HG02852 (cell line): ENCODE measurements at regions not wholly inside any gene's neighbourhood (a gene's known extent, or its start where the extent isn't known, plus 50 kb on each side); places are given as distances from the start of the nearest gene placed in this dataset.

ENCODE experiments used
- ATAC-seq: cut with Tn5 transposase; IDR thresholded peaks from one replicate; pipeline ENCODE4 v1.9.1; 2021; ENCODE audit warnings: mild to moderate bottlenecking, moderate library complexity; ENCODE audit not compliant: unreplicated experiment

DNA sequence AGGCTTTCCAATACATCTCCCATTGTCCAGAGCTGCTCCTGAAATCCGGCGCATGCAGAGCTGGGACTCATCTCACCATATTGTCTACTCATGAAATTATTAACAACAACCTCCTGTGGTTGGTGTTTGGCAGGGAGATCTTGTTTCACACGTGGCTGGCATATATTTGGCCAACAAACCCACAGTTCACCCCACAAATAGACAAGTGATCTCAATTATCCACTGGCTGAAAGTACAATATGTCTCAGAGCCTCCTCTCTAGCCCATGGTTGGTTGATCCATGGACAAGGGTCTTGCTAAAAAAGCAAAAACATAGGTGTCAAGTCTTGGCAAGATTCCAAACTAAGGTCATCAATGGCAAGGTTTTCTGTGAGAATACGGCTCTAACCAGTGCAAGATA is 386.9 kb downstream of the ETS1 start:
- ATAC-seq = no peak

DNA sequence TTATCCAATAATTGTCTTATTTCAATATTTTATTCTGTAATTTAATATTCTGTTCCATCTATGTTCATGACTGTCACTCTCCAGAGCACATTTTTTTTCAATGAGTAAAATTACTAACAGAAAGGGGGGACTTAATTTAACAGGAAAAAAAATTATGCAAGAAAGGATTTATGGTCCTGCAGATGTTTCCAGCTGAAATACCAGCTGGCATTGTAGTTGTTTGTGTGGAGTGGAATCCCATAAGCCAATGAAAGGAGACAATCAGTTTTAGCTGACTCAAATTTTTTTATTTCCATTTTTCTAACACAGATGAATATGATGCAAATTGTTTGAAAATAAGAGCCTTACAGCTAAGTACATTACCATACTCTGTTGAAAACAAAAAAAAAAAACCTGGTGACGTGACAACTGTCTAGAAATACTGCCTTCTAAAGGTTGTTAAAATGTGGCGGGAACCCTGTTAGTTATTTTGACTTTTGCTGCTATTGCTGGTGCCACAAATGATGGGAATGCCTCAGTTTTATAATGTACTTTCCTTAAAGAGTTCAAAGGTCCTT is 389.1 kb downstream of the ETS1 start:
- ATAC-seq = no peak

DNA sequence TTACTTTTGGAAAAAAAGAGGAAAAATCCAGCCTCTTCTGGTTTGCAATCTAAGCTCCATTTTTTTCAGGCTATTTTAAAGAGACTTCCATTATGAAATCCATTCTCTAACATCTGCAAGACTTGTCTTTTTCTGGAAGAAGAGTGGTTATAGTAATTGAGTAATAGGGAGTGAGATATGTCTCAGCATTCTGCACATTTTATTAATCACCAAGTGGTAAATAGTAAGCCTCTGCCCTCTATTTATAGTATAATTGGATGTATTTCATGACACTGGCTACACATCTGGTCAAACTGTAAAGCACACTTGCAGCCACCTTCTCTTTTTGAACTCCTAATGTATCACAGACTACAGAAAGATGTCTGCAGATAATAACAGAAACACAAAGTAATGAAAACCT is 391.1 kb downstream of the ETS1 start:
- no peak for ATAC-seq

DNA sequence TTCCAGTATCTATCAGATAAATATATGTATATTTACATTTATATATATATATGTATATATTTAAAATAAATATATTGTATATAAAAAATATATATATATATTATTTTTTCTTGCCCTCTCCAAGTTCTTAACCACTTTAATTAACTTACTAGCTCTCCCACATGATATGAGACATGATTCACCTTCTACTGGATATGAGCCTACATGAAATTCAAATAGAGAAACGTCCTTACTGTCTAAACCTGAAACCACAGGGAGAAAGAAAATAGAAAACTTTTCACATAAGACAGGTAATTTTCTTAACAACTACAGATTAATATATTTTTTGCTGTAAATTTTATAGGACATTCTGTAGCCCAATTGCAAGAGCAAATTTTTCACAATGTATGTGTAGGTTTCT is 391.6 kb downstream of the ETS1 start:
- no peak for ATAC-seq

DNA sequence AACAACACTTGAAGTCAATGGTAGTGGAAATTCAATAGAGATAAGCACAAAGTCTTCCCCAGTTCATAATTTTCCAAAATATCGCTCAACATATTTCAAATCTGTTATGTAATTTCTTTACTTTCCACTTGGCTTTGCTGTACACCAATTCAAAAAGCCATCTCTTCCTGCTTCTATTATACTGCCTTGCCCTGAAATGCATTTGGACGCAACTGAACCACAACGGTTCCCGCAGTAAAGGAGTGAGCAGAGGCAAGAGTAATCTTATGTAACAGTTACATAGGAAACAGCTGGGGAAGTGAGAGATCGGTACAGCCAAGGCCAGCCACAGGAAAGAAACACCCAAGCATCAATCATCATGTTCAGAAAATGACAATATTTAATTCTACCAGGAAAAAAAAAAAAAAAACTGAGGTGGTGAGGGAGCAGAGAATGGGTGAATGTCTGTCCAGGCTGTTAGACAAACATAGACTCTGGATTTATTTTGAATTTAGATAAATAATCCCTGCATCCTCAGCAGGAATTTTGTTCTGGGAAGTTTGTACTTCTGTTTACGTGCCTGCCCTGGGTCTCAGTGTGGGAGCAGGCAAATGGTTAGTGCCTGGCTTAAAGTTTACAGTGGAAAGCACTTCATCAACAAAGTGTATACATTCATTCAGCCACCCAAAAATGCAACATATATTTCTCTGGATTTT is 392.2 kb downstream of the ETS1 start:
- ATAC-seq = no peak

DNA sequence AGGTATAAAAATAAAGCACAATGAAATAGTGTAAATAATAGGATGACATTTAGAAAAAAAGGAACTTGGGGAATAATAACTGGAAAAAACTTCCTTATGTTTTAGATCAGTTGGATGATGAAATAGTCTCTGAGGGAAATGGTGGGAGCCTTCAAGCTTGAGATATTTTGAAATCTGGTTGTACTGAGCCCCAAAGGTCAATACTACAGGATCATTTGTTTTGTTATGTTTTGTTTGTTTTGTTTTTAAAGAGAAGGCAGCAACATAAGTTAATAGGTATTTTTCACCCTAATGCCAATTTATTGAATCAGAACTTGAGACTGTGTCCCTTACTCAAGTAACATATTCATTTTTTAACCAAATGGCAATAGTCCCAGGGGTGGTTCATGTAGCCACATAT is 393.1 kb downstream of the ETS1 start:
- no peak for ATAC-seq

DNA sequence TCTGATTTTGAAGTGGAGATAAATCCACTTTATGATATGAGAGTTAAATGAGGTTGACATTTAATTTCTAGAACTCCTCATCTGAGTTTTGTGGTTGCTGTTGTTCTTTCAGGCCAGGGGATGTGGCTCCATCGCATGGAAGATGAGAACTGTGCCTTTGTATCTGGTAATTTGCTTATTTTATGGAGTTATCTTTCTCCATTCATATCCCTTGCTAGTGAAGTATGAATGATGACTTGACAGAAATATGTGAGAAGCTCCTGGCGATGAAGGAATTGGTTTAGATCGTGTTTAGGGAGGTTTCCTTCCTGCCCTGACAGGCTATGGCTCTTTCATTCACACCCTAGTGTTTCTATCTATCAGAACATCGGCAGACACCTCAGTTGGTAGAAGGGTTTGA is 393.7 kb downstream of the ETS1 start:
- no peak for ATAC-seq

DNA sequence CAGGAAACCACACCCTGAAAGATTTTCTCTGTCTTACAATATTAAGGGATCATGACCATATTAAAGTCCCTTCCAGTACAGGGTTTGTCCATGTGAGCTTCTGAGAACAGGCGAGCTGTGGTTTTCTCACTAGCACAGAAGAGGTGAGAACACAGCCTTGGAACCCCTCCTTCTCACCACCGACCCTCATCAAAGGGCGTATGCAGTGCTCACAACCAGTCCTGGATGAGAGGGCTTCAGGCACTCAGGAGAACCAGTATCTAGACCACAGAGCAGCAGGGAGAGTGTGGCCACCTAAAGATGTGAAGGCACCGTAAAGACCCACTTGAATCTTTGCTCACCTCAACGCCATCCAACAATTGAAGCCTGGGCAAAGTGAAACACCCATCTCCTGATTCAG is 397.0 kb downstream of the ETS1 start:
- ATAC-seq = no peak

DNA sequence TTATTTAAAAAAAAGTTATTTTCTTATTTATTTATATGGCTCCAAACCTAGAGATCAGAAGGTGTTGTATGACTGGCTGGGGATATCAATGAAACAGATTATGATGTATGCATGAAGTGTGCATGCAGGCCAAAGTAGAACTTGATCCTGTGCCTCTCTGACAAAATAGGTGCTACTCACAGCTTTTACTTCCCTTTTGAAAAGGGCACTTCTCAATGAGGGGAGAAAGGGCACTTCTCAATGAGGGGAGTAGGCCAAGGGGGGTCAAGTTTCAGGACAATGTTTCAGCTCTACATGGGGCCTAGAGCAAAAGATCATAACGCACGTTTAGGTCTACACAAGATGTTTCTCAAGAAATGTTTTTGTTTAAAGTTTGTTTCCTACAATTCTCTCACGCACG is 397.5 kb downstream of the ETS1 start:
- no peak for ATAC-seq

DNA sequence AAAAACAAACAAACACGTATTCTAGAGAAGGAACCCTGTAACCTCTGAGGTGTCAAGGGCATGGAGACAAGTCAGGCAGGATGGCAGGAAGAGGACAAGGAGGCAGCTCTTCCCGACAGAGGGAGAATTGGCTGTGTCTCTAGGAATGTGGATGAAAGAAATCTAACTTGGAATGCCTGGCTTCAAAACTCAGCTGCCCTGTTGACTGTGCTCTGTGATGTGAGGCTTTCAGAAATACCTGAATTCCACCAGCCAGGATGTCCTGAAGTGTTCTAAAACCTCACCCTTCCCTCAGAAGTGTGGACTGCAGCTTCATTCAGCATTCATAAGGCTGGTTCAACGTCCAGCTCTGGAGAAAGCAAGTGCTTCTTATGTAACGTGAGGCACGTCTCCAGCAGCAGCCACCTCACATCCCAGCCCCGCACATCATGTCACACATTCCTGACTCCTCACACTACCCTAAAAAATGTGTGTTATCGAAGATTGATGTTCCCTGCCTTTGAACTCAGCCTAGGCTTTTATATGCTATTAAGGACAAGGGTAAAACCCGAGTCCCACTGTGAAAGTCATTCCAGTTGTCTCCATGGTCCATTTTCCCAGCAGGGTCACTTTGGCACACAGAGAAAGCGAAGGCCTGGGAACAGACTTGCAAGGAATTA is 398.9 kb downstream of the ETS1 start:
- no peak for ATAC-seq

DNA sequence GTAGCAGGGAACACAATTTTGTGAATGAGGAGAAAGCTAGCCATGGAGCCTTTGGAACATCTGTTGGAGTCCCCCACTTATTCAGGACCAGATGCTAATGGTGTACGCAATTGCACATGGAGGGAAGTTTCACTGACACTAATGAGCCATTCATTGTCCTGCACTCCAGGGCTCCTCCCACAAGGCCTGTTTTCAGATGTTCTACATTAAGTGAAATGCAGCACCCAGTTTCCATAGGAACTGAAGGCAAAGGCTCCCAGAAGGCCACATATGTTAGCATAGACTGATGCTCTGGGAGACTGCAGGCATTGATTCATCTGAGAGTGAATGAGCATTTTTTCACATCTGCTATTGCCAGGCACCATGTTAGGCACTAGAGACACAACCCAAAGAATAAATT is 399.5 kb downstream of the ETS1 start:
- no peak for ATAC-seq

DNA sequence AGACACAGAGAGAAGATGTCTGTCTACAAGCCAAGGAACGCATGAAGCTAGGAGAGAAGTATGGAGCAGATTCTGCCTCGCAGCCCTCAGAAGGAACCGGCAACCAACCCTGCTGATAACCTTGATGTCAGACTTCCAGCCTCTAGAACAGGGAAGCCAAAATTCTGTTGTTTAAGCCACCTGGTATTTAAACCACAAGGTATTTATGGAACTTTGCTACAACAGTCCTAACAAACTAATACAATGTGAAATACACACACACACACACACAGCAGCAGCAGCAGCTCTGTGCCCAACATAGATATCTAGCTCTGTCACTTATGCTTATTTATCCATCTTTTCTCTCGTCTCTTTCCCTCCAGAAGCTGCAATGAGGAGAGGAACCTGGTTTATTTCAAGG is 400.0 kb downstream of the ETS1 start:
- ATAC-seq = no peak

DNA sequence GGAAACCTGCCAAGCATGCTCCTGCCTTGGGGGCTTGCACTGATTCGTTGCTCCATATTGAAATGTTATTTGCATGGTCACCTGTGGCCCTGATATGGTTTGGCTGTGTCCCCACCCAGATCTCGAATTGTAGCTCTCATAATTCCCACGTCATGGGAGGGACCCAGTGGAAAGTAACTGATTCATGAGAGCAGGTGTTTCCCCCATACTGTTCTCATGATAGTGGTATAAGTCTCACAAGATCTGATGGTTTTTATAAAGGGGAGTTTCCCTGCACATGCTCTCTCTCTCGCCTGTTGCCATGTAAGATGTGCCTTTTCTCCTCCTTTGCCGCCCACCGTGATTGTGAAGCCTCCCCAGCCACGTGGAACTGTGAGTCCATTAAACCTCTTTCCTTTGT is 402.4 kb downstream of the ETS1 start:
- no peak for ATAC-seq

DNA sequence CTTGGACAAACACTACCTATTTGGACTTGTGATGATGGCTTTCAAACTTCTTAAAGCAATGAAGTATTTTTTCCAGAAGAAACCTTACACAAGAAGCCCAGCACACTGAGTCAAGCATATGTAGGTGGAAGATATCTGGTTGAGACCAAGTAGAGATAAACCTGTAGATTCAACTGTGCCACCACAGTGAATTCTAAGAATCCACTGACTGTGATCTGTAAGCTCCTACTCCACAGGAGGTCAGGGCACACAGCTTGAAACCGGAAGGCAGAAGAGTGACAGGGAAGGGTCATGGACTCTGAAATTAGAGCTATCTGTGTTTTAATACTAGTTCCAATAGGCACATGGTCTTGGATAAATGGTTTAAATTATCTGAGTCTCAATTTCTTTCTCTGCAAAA is 404.5 kb downstream of the ETS1 start:
- no peak for ATAC-seq

DNA sequence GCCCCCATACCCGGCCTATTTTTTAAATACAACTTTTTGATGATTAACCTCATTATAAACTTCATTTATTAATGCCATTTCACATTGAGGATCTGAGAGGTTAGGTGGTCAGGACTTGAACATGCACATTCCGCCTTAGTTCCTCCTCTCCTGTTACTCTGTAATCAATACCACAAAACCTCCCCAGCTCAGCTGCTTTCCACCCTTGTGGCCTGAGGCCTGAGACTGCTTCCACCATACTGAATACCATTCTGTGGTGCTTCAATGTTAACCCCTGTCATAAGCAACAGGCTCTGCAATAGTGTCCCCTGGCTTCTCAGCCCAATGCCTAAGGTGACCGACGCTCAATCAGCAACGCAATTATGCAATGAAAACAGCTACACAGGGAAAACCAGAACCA is 405.4 kb downstream of the ETS1 start:
- ATAC-seq = no peak

DNA sequence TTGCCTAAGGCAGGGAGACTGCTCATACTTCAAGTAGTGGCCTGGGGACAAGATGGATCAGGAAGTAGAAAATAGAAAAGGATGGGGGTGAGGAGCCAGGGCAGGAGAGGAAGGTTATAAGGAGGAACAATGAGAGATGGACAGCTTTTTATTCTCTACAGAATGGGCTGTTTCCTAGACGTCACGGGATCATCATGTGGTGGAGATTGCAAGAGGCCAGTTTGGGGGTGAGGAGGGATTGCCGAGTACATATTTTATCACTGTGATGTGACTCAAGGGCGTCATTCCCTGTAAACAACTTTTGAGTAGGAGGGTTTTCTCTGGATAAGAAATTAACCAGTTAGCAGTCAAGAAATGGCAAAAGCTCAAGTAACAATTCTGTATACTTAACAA is 406.3 kb downstream of the ETS1 start:
- ATAC-seq = no peak

DNA sequence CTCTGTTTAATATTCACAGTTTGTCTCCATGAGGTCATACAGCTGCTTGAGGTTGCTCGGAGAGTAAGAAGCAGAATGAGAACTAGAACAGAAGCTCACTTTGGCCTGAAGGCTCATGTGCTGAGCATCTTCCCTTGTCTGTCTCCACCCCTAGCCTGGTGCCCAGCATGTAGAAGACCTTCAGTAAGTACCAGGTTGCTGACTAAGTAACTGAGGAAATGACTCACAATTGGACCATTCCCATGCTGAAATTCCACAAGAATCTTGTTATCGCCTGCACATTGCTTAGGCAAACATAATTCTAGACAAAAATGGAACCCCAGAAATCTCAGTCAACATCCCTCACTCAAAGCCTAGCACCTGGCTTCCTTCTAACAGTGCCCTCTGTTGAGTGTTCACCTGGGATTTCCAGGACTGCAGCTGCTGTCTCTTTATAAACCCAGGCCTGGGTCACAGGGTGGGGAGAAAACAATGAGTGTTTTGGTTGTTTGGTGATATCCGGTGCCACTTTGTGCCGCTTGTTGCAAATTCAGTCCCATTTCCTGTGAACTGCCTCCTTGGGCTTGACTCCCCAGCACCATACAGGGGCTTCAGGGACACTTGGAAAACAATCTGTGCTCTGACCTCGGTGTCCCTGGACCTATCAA is 406.8 kb downstream of the ETS1 start:
- no peak for ATAC-seq

DNA sequence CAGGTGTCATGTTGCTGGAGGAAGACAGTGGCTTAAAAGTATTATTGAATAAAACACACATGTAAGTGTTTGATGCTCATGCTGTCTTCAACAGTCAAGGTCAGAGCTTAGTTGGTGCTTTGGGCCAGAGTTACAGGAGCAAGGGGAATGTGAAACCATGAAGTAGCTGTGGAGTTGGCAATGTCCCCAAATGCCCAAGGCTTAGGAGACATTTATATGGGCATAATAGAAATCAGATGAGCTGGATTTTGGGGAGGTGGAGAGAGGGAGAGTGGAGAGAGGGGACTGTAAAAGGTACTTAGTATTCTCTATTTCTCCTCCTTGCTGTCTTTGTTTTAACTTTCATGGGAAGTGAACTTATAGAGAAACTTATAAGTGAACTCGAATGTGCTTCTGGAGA is 407.8 kb downstream of the ETS1 start:
- no peak for ATAC-seq

DNA sequence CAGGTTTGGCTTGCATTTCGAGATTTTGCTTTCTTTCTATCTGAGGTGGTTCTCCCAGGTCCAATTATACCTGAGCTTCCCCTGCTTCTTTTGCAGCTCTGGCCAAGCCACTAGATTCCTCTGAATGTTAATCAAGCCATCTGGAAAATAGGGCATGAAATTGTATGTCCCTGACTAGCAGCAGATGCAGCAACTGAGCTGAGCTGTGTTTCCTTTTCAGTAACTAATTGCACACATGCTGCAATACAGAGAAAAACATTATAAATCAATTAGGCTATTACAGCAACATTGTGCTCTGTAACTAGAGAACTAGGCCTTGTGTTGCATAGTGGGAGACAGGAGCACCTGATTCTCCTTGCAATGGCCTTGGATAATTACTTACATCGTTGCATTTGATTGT is 408.3 kb downstream of the ETS1 start:
- no peak for ATAC-seq

DNA sequence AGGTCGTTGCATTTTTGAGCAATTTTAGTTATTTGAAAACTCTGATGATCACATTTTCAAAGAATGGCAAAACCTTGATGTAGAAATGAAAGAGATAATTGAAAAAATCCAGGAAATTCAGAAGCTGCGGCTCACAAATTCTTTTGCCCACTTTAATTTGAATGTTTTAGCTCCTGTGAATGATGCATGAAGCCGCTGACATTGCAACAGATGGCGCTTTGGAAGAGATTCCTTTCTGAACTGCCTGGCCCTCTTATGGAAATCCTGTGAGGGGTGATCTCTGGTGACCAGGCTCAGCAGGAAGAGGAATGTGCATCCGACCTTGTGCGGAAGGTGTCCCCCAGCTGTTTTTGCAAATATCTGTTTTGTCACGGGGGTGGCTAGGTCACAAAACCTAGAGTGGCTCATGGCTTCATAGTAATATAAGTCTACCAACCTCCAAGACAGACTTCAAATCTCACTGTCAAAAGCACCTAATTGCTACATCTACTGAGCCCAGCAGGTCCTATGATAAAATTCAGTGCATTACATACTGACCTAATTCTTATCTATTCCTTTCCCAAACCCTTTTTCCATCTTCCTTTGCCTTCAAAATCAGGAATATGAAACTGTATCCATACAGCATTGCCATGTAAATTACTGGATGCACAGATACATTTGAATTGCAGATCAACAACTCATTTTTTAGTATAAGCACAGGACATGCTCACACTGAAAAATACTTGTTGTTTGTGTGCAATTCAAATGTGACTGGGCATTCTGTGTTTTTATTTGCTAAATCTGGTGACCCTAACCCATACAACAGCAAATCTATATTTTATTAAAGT is 412.7 kb downstream of the ETS1 start:
- ATAC-seq = no peak
